ENCODE measurements at regions not wholly inside any gene's neighbourhood (a gene's known extent, or its start where the extent isn't known, plus 50 kb on each side); places are given as distances from the start of the nearest gene placed in this dataset.

DNA sequence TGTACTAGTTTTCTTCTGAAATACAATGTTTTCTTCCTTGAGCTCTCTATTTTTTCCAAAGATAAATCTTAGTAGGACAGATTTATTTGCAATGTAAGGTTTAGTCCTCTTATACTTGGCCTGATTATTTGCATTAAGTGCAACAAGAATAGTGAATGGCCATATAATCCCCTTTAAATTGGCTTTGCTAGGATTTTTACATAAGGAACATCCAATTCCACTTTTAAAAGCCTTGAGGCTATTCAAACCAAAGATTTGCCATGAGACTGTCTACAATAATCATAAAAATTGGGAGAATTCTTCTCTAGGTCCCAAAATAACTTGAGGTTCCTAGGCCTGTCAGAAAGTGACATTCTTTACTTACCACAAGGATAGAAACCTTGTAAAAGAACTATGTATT, 128.6 kb upstream of the THSD7A start:
- H3K9ac ChIP-seq (ENCODE audit: insufficient read depth, low read length): no peak overlapping the region
- H3K4me3 ChIP-seq (replicated peaks in 1 of 4; ENCODE audit: control extremely low read depth in 1 of 4, insufficient read depth in 1 of 4, low read depth in 3 of 4, low read length in 4 of 4): no peak overlapping the region
- no peaks in the 10 kb centered on the region for H3K9me3 ChIP-seq (ENCODE audit: control insufficient read depth, insufficient read depth, low read depth, low read length)
- no peak overlapping the region for H2AFZ ChIP-seq (ENCODE audit: low read length)
- H3K4me2 ChIP-seq (ENCODE audit: extremely low read depth, insufficient read depth, low read length): no peak overlapping the region
- TF ChIP-seq EZH2 (IDR thresholded peaks at IDR 0.05; ENCODE audit: low read length, missing control alignments): no peak
- TF ChIP-seq, protein P1, sequence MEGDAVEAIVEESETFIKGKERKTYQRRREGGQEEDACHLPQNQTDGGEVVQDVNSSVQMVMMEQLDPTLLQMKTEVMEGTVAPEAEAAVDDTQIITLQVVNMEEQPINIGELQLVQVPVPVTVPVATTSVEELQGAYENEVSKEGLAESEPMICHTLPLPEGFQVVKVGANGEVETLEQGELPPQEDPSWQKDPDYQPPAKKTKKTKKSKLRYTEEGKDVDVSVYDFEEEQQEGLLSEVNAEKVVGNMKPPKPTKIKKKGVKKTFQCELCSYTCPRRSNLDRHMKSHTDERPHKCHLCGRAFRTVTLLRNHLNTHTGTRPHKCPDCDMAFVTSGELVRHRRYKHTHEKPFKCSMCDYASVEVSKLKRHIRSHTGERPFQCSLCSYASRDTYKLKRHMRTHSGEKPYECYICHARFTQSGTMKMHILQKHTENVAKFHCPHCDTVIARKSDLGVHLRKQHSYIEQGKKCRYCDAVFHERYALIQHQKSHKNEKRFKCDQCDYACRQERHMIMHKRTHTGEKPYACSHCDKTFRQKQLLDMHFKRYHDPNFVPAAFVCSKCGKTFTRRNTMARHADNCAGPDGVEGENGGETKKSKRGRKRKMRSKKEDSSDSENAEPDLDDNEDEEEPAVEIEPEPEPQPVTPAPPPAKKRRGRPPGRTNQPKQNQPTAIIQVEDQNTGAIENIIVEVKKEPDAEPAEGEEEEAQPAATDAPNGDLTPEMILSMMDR (conservative IDR thresholded peaks at IDR 0.05 in 1 of 2, IDR thresholded peaks at IDR 0.05 in 1 of 2; ENCODE audit: low read depth in 1 of 2, low read length in 2 of 2): no peak
- H3K79me2 ChIP-seq (ENCODE audit: control insufficient read depth, insufficient read depth, low read length): no peaks in the 10 kb centered on the region
- H3K27ac ChIP-seq (ENCODE audit: insufficient read depth, low read length): no peak overlapping the region
- no peaks in the 10 kb centered on the region for H3K36me3 ChIP-seq (ENCODE audit: control insufficient read depth, insufficient read depth, low read length)
- DNase-seq (ENCODE audit: low read depth in 2 of 2): peak in 1 of 2 donors; percentile 6
- no peaks in the 10 kb centered on the region for H4K20me1 ChIP-seq (ENCODE audit: control insufficient read depth, extremely low read depth, insufficient read depth, low read length)
- H3K4me1 ChIP-seq (ENCODE audit: control insufficient read depth, extremely low read depth, insufficient read depth, low read length): no peaks in the 10 kb centered on the region
- no peaks in the 10 kb centered on the region for H3K27me3 ChIP-seq (ENCODE audit: control insufficient read depth, insufficient read depth, low read length)

DNA sequence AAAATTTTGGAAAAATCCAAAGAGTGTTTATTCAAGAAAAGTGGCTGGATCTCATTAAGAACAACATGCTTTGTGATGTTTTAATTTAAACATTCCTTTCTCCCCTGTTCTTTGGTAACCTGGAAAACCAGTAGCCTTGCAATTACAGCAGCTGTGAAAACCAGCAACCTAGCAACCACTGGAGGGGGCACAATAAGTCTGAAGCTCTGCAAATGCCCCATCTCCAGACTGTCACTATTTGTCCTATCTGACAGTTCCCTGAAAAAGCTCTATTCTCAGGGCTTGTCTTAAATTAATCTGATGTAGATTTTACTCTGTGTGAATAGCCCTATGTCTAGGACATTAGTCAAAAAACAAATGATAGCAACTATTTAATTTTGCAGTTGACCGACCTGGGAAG, 137.6 kb upstream of the THSD7A start:
- Histone ChIP-seq H3K4me2 (ENCODE audit: extremely low read depth, insufficient read depth, low read length) (no peak overlapping the region), H3K9ac (ENCODE audit: insufficient read depth, low read length) (no peak overlapping the region), H4K20me1 (ENCODE audit: control insufficient read depth, extremely low read depth, insufficient read depth, low read length) (no peaks in the 10 kb centered on the region), H3K9me3 (ENCODE audit: control insufficient read depth, insufficient read depth, low read depth, low read length) (no peaks in the 10 kb centered on the region), H3K36me3 (ENCODE audit: control insufficient read depth, insufficient read depth, low read length) (no peaks in the 10 kb centered on the region), H3K79me2 (ENCODE audit: control insufficient read depth, insufficient read depth, low read length) (no peaks in the 10 kb centered on the region), H3K4me1 (ENCODE audit: control insufficient read depth, extremely low read depth, insufficient read depth, low read length) (no peaks in the 10 kb centered on the region), H2AFZ (ENCODE audit: low read length) (no peak overlapping the region), H3K4me3 (replicated peaks in 1 of 4; ENCODE audit: control extremely low read depth in 1 of 4, insufficient read depth in 1 of 4, low read depth in 3 of 4, low read length in 4 of 4) (no peak overlapping the region), H3K27me3 (ENCODE audit: control insufficient read depth, insufficient read depth, low read length) (no peaks in the 10 kb centered on the region), H3K27ac (ENCODE audit: insufficient read depth, low read length) (no peak overlapping the region)
- TF ChIP-seq EZH2 (IDR thresholded peaks at IDR 0.05; ENCODE audit: low read length, missing control alignments): no peak
- TF ChIP-seq, protein P1 (conservative IDR thresholded peaks at IDR 0.05 in 1 of 2, IDR thresholded peaks at IDR 0.05 in 1 of 2; ENCODE audit: low read depth in 1 of 2, low read length in 2 of 2): no peak
- no peak for DNase-seq (ENCODE audit: low read depth in 2 of 2)

DNA sequence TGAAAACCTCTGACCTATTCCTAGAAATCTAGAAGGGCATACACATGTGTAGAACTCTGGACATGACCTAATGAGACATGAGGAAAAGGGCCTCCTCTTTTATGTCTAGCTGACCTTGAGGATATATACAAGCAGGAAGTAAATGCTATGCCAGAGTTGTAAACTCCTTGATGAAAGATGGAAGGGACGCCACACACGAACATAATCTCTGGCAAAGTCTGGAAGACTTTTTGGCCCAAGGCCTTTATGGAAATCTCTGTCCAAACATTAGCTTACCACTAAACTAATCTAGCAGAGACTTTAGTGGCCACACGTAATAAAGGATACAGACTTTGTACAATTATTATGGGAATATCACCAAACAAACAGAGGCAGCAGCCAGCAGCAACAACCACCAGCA, 138.1 kb upstream of the THSD7A start:
- Histone ChIP-seq H3K79me2 (ENCODE audit: control insufficient read depth, insufficient read depth, low read length) (no peaks in the 10 kb centered on the region), H3K4me2 (ENCODE audit: extremely low read depth, insufficient read depth, low read length) (no peak overlapping the region), H3K9ac (ENCODE audit: insufficient read depth, low read length) (no peak overlapping the region), H2AFZ (ENCODE audit: low read length) (no peak overlapping the region), H3K4me3 (replicated peaks in 1 of 4; ENCODE audit: control extremely low read depth in 1 of 4, insufficient read depth in 1 of 4, low read depth in 3 of 4, low read length in 4 of 4) (no peak overlapping the region), H3K27ac (ENCODE audit: insufficient read depth, low read length) (no peak overlapping the region), H3K27me3 (ENCODE audit: control insufficient read depth, insufficient read depth, low read length) (no peaks in the 10 kb centered on the region), H3K4me1 (ENCODE audit: control insufficient read depth, extremely low read depth, insufficient read depth, low read length) (no peaks in the 10 kb centered on the region), H3K9me3 (ENCODE audit: control insufficient read depth, insufficient read depth, low read depth, low read length) (no peaks in the 10 kb centered on the region), H4K20me1 (ENCODE audit: control insufficient read depth, extremely low read depth, insufficient read depth, low read length) (no peaks in the 10 kb centered on the region), H3K36me3 (ENCODE audit: control insufficient read depth, insufficient read depth, low read length) (no peaks in the 10 kb centered on the region)
- no peak for TF ChIP-seq EZH2 (IDR thresholded peaks at IDR 0.05; ENCODE audit: low read length, missing control alignments)
- TF ChIP-seq, protein P1 (conservative IDR thresholded peaks at IDR 0.05 in 1 of 2, IDR thresholded peaks at IDR 0.05 in 1 of 2; ENCODE audit: low read depth in 1 of 2, low read length in 2 of 2): no peak
- DNase-seq (ENCODE audit: low read depth in 2 of 2): no peak

Data from fibroblast of lung (primary cell).